NCI-H345 treated with DMSO at 0.1 percent for 48 hours (cell line): ENCODE measurements at regions not wholly inside any gene's neighbourhood (a gene's known extent, or its start where the extent isn't known, plus 50 kb on each side); places are given as distances from the start of the nearest gene placed in this dataset.
"Not testable (repeated sequence)": the region's sequence is repeated elsewhere in the genome, so short reads cannot be mapped to it uniquely, and the experiment has no call there.

Experiments used
- DNase-seq: peaks from one replicate; lab custom pipeline; 2025; ENCODE audit not compliant: unreplicated experiment; lab: John Stamatoyannopoulos, UW

- no peak for DNase-seq
Measured at GRCh38 chr1:74943046-74943445, 191.1 kb upstream of the LHX8 start.

- DNase-seq = no peak
Measured at GRCh38 chr1:74946388-74946787, 187.8 kb upstream of the LHX8 start.

GRCh38 chr1:74949348-74949747 is 184.8 kb upstream of the LHX8 start:
- not testable (repeated sequence) for DNase-seq

GRCh38 chr1:74951981-74952380 is 182.2 kb upstream of the LHX8 start:
- DNase-seq = not testable (repeated sequence)

GRCh38 chr1:74952786-74953185 is 181.4 kb upstream of the LHX8 start:
- no peak for DNase-seq

- no peak for DNase-seq
Measured at GRCh38 chr1:74953622-74954021, 180.6 kb upstream of the LHX8 start.

- no peak for DNase-seq
Measured at GRCh38 chr1:74963120-74963519, 171.1 kb upstream of the LHX8 start.

GRCh38 chr1:74964508-74965102 is 169.6 kb upstream of the LHX8 start:
- peak; percentile 94 for DNase-seq

GRCh38 chr1:74969566-74970135 is 164.5 kb upstream of the LHX8 start:
- no peak for DNase-seq

GRCh38 chr1:74971982-74972381 is 162.2 kb upstream of the LHX8 start:
- DNase-seq = no peak

GRCh38 chr1:74976491-74976890 is 157.7 kb upstream of the LHX8 start:
- no peak for DNase-seq

- DNase-seq = not testable (repeated sequence)
Measured at GRCh38 chr1:74992448-74992847, 141.7 kb upstream of the LHX8 start.

GRCh38 chr1:74995821-74996220 is 138.4 kb upstream of the LHX8 start:
- DNase-seq = no peak

- DNase-seq = no peak
Measured at GRCh38 chr1:75010547-75010946, 123.6 kb upstream of the LHX8 start.

- no peak for DNase-seq
Measured at GRCh38 chr1:75014250-75014649, 119.9 kb upstream of the LHX8 start.

GRCh38 chr1:75023005-75023404 is 111.2 kb upstream of the LHX8 start:
- DNase-seq = no peak

GRCh38 chr1:75034376-75034775 is 99.8 kb upstream of the LHX8 start:
- no peak for DNase-seq

GRCh38 chr1:75035536-75035935 is 98.7 kb upstream of the LHX8 start:
- no peak for DNase-seq

GRCh38 chr1:75053207-75053606 is 81.0 kb upstream of the LHX8 start:
- DNase-seq = no peak

- DNase-seq = no peak
Measured at GRCh38 chr1:75058424-75058823, 75.8 kb upstream of the LHX8 start.

GRCh38 chr1:75062111-75062510 is 72.1 kb upstream of the LHX8 start:
- DNase-seq = no peak

GRCh38 chr1:75067975-75068374 is 66.2 kb upstream of the LHX8 start:
- no peak for DNase-seq

- DNase-seq = no peak
Measured at GRCh38 chr1:75074831-75075395, 59.3 kb upstream of the LHX8 start.
